GM21576 (cell line): ENCODE measurements at regions not wholly inside any gene's neighbourhood (a gene's known extent, or its start where the extent isn't known, plus 50 kb on each side); places are given as distances from the start of the nearest gene placed in this dataset.
"Not testable (repeated sequence)": the region's sequence is repeated elsewhere in the genome, so short reads cannot be mapped to it uniquely, and the experiment has no call there.

Experiments
- ATAC-seq: cut with Tn5 transposase; IDR thresholded peaks from one replicate; pipeline ENCODE4 v1.9.1; 2021; ENCODE audit warnings: mild to moderate bottlenecking, moderate library complexity; ENCODE audit not compliant: unreplicated experiment

- ATAC-seq, result no peak
These were observed 129.0 kb upstream of the STX18 start for GRCh38 chr4:4670869-4671268.

- ATAC-seq, result no peak
These were observed 126.7 kb upstream of the STX18 start for GRCh38 chr4:4668355-4669210.

GRCh38 chr4:4667622-4668081 lies 125.8 kb upstream of the STX18 start:
- ATAC-seq, result no peak

DNA sequence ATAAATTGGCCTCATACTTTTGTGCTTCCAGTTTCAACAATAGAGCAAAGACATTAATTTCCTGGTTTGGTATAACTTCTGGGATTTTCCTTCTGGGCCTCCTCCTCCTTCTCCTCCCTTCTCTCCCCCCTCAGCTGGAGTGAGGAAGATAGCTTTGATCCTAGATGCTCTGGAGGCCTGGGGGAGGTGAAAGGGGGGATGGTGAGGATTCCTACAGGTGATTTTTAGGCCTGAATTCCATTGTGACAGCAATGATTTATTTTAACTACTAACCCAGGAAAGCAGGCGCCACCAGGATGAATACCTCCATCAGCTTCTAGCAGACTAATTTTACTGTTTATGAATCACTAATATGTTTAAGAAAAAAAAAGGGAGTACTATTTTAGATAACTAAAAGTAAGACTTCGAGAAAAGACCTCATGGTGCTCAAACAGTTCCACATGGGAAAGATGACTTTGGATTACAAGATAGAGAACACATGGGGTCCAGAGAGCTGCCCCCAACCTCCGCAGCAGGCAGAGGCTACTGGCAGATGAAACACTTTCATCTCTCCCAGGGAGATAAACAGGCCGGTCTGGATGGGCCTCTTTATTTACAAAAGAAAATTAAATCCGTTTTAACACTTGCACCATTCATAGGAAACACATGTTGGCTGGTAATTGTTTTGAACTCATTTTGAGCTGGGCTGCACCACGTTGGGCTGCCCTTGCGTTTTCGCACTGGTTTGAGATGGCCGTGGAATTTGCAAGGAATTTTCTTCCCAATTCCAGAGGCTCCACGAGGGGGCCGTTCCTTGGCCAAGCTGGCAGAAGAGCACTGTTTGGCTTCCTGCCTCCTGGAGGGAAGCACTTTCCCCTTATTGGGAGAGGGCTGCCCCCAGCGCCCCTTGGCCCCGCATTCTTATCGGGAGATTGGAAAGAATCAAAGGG lies 125.1 kb upstream of the STX18 start:
- ATAC-seq, result no peak

DNA sequence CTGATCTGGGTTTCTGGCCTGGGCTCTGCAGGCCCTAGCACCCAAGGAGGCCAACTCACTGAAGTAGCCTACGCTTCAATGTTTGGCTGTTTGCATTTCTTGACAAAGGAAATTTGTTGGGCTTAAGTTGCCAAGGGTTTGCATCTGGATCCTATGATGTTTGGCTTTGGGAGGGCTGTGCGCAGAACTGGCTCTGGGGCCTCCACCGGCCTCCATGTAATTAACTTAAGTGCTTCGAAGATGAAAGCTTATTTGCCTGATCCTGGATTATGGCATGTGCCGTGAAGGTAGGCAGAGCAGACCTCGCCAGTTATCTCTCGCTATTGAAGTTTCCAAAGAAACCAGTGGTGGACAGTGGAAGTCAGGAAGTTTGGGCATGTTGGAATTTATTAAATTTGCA lies 124.3 kb upstream of the STX18 start:
- ATAC-seq, result no peak

GRCh38 chr4:4664234-4664633 lies 122.4 kb upstream of the STX18 start:
- ATAC-seq, result no peak

- ATAC-seq, result no peak
These were observed 121.2 kb upstream of the STX18 start for GRCh38 chr4:4663028-4663427.

DNA sequence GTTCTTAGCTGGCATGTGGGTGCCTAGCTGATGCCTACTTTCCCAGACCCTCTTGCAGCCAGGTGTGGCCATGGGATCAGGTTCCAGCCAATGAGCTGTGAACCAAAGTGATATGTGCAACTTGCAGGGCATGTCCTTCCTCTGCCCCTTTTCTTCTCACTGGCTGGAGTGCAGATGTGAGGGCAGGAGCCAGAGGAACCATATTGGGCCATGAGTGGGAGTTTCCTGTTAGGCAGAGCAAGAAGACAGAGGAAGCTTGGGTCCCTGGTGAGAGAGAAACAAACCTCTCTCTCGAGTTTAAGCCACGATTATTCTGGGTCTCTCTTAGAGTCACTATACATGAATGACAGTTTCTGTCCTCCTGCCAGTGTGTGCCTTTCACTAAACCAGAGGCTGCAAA lies 120.4 kb upstream of the STX18 start:
- no peak for ATAC-seq

GRCh38 chr4:4659871-4660651 lies 118.2 kb upstream of the STX18 start:
- no peak for ATAC-seq

- ATAC-seq, result no peak
These were observed 116.2 kb upstream of the STX18 start for GRCh38 chr4:4658052-4658451.

- no peak for ATAC-seq
These were observed 115.1 kb upstream of the STX18 start for GRCh38 chr4:4656977-4657376.

- ATAC-seq, result no peak
These were observed 114.1 kb upstream of the STX18 start for GRCh38 chr4:4655901-4656300.

GRCh38 chr4:4655011-4655410 lies 113.2 kb upstream of the STX18 start:
- ATAC-seq, result no peak

DNA sequence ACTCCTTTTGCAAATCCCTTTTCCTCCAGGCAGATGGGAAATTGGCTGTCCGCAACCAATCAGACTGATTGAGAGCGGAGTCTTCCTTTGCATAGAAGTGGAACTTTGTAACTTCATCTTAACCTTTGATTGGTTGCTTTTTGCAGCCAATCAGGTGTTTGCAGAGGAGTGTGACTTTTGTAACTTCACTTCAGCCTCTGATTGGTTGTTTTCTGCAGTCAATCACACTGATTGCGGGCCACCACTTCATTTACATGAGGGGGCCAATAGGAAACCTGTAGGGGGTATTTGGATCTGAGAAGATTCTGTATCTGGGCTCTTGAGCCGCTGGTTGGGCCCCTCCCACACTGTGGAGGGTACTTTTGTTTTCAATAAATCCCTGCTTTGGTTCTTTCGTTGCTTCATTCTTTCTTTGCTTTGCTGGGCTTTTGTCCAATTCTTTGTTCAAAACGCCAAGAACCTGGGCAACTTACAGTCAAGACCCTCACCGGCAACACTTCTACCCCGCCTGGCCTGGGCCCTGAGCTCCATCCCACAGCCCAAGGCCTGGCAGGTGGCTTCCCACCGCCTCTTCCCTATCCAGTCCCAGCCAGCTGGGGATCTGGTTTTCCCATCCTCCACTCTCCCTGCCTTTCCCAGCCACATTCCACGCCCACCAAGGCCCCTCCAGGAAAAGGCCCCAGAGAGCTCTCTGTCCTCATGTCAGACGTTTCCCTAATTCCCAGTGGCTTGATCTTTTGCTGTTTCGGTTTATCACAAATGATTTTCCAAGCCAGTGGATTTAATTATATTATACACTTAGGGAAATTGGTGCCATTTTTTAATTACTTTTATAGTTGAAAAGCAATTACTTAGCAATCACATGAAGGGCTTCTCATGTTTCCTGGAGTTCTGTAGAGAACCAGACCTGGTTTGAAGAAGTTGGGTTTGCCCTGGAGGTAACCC lies 110.2 kb upstream of the STX18 start:
- ATAC-seq, result no peak

- no peak for ATAC-seq
These were observed 105.2 kb upstream of the STX18 start for GRCh38 chr4:4647041-4647440.

- no peak for ATAC-seq
These were observed 103.9 kb upstream of the STX18 start for GRCh38 chr4:4645743-4646142.

DNA sequence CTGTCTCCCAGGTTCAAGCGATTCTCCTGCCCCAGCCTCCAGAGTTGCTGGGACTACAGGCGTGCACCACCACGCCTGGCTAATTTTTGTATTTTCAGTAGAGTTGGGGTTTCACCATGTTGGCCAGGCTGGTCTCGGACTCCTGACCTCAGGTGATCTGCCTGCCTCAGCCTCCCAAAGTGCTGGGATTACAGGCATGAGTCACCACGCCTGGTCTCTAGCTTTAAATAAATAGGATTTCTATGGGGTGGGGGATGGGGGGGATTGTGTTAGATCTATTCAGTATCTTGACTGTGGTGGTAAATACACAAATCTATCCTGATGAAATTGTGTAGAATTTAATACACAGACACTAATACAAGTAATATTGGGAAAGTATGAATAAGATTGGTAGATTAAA lies 102.4 kb upstream of the STX18 start:
- ATAC-seq, result not testable (repeated sequence)

- not testable (repeated sequence) for ATAC-seq
These were observed 101.9 kb upstream of the STX18 start for GRCh38 chr4:4643743-4644142.

GRCh38 chr4:4643306-4643705 lies 101.5 kb upstream of the STX18 start:
- no peak for ATAC-seq

- no peak for ATAC-seq
These were observed 100.7 kb upstream of the STX18 start for GRCh38 chr4:4642496-4643000.
